PFSK-1 (cell line): ENCODE measurements at regions not wholly inside any gene's neighbourhood (a gene's known extent, or its start where the extent isn't known, plus 50 kb on each side); places are given as distances from the start of the nearest gene placed in this dataset.

Source experiments
- FOXP2 ChIP-seq: optimal IDR thresholded peaks from 2 replicates; pipeline ENCODE3; 2011; ENCODE audit warnings: borderline replicate concordance, control low read depth, inconsistent platforms; ENCODE audit not compliant: insufficient read depth; ENCODE audit errors: extremely low read length, extremely low read depth
- POLR2AphosphoS5 ChIP-seq: IDR thresholded peaks from 2 replicates; pipeline ENCODE4 v1.6.1; 2012; ENCODE audit warnings: low read depth, mild to moderate bottlenecking, control low read depth, low read length, moderate library complexity
- REST ChIP-seq, 2 experiments: IDR thresholded peaks; 2 replicates each; pipeline versions ENCODE4 v1.6.1 to v1.8.0; 2011 to 2012; ENCODE audit warnings: low read depth in 2 of 2, low read length in 2 of 2, control low read depth in 1 of 2, inconsistent platforms in 1 of 2, mild to moderate bottlenecking in 1 of 2, moderate library complexity in 1 of 2; ENCODE audit not compliant: insufficient read depth in 1 of 2

GRCh38 chr6:168719901-168720300, 278.9 kb downstream of the SMOC2 start:
- TF ChIP-seq POLR2AphosphoS5 (no peak), REST (IDR thresholded peaks at IDR 0.05; ENCODE audit: insufficient read depth in 1 of 2, low read depth in 2 of 2, low read length in 2 of 2) (no peak), FOXP2 (no peak)
